ENCODE measurements at regions not wholly inside any gene's neighbourhood (a gene's known extent, or its start where the extent isn't known, plus 50 kb on each side); places are given as distances from the start of the nearest gene placed in this dataset.

GRCh38 chr3:40803311-40803710, 278.6 kb downstream of the ZNF621 start:
- no peak for TF ChIP-seq CTCF (IDR thresholded peaks at IDR 0.05)
- ATAC-seq (no peak), DNase-seq (no peak)
- Histone ChIP-seq H3K36me3 (ENCODE audit: insufficient read depth in 1 of 2, low read depth in 1 of 2) (no peaks in the 10 kb centered on the region), H3K9me3 (no peaks in the 10 kb centered on the region), H3K4me3 (no peak overlapping the region), H3K4me1 (no peaks in the 10 kb centered on the region), H3K27me3 (ENCODE audit: insufficient read depth in 3 of 3, low read length in 2 of 3) (no peaks in the 10 kb centered on the region), H3K27ac (no peak overlapping the region)
- WGBS, 3 donors, result 61 to 70% (median 68%) methylated on average over 2 of the region's 2 CpGs
- intact Hi-C loops (cut with DNase I), result no loop called here

GRCh38 chr3:40805456-40805855, 280.7 kb downstream of the ZNF621 start:
- intact Hi-C loops (cut with DNase I), result no loop called here
- H3K27me3 ChIP-seq (ENCODE audit: insufficient read depth in 3 of 3, low read length in 2 of 3), result no peaks in the 10 kb centered on the region
- H3K27ac ChIP-seq, result no peak overlapping the region
- ATAC-seq (no peak), DNase-seq (no peak)
- H3K4me1 ChIP-seq, result no peaks in the 10 kb centered on the region
- H3K36me3 ChIP-seq (ENCODE audit: insufficient read depth in 1 of 2, low read depth in 1 of 2), result no peaks in the 10 kb centered on the region
- H3K9me3 ChIP-seq, result peaks cover 12% of the 10 kb centered on the region
- 85 to 93% (median 89%) methylated on average over 2 of the region's 2 CpGs for WGBS, 3 donors
- no peak overlapping the region for H3K4me3 ChIP-seq
- TF ChIP-seq CTCF (IDR thresholded peaks at IDR 0.05), result no peak

DNA sequence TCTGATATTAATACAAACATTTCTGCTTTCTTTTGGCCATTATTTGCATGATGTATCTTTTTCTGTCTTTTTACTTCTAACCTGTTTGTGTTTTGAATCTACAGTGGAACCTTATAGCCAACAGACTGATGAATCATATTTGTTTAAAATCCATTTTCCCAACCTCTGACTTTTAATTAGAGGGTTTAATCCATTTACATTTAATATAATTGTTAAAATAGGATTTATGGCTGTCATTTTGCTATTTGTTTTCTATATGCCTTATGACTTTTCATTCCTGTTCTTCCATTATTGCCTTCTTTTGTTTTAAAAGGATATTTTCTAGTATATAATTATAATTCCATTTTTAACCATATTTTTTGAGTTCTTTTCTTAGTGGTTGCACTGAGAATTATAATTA, 286.1 kb downstream of the ZNF621 start:
- H3K9me3 ChIP-seq, result peaks cover 24% of the 10 kb centered on the region
- H3K27ac ChIP-seq, result no peak overlapping the region
- no peak overlapping the region for H3K4me3 ChIP-seq
- H3K27me3 ChIP-seq (ENCODE audit: insufficient read depth in 3 of 3, low read length in 2 of 3), result no peaks in the 10 kb centered on the region
- no peaks in the 10 kb centered on the region for H3K4me1 ChIP-seq
- no peak for ATAC-seq
- no peak for DNase-seq
- H3K36me3 ChIP-seq (ENCODE audit: insufficient read depth in 1 of 2, low read depth in 1 of 2), result no peaks in the 10 kb centered on the region
- intact Hi-C loops (cut with DNase I), result no loop called here
- no peak for TF ChIP-seq CTCF (IDR thresholded peaks at IDR 0.05)

DNA sequence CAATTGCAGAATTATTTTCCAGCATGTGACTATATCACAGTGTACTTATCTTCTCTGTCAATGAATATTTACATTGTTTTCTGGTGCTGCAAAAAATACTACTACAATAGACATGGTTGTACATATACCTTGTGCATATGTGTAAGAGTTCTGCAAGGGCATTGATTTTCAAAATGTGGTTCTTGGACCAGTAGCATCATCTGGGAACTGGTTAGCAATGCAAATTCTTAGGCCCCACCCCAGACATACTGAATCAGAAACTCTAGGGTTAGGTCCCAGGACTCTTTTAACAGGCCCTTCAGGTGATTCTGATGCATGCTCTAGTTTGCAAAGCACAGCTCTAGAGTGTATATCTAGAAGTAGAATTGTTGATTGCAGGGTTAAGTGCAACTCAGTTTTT, 292.3 kb downstream of the ZNF621 start:
- intact Hi-C loops (cut with DNase I), result no loop called here
- no peak for TF ChIP-seq CTCF (IDR thresholded peaks at IDR 0.05)

DNA sequence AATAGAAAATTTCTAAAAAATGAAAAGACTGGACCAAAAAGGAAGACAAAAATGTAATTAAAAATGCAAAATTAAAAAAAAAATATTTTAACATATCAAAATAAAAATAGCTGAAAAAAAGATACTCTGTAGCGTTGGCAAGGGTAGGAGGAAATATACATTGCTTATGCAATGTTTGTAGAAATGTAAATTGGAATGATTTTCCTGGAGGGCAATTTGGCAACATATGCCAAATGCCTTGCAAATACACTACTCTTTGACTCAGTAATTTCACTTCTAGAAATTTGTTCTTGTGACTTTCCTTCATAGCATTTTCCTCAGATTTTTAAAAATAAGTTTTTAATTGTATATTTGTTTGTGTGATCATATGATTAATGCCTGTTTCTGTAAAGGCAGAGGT, 296.6 kb downstream of the ZNF621 start:
- WGBS, 3 donors, result 92 to 98% (median 93%) methylated on average over 1 of the region's 1 CpG
- no peak for ATAC-seq

More for the DNA sequence above, 292.3 kb downstream of the ZNF621 start:
- Histone ChIP-seq H3K9me3 (no peaks in the 10 kb centered on the region), H3K4me3 (no peak overlapping the region), H3K27ac (no peak overlapping the region), H3K36me3 (ENCODE audit: insufficient read depth in 1 of 2, low read depth in 1 of 2) (no peaks in the 10 kb centered on the region), H3K27me3 (ENCODE audit: insufficient read depth in 3 of 3, low read length in 2 of 3) (no peaks in the 10 kb centered on the region), H3K4me1 (no peaks in the 10 kb centered on the region)
- no peak for DNase-seq
- no peak for ATAC-seq

More for the DNA sequence above, 296.6 kb downstream of the ZNF621 start:
- no peaks in the 10 kb centered on the region for H3K9me3 ChIP-seq
- TF ChIP-seq CTCF (IDR thresholded peaks at IDR 0.05), result no peak
- H3K27me3 ChIP-seq (ENCODE audit: insufficient read depth in 3 of 3, low read length in 2 of 3), result no peaks in the 10 kb centered on the region
- H3K4me1 ChIP-seq, result no peaks in the 10 kb centered on the region
- H3K36me3 ChIP-seq (ENCODE audit: insufficient read depth in 1 of 2, low read depth in 1 of 2), result no peaks in the 10 kb centered on the region
- H3K27ac ChIP-seq, result no peak overlapping the region
- H3K4me3 ChIP-seq, result no peak overlapping the region
- intact Hi-C loops (cut with DNase I), result no loop called here
- DNase-seq, result no peak
